HEK293 (cell line): ENCODE measurements at regions not wholly inside any gene's neighbourhood (a gene's known extent, or its start where the extent isn't known, plus 50 kb on each side); places are given as distances from the start of the nearest gene placed in this dataset.

Experiments used
- CTCF ChIA-PET: fragments of 350-600 bp; formaldehyde crosslinking; extraction: SDS; loops from one replicate; lab custom pipeline; 2021; ENCODE audit warnings: antibody characterized with exemption; lab: Yijun Ruan, JAX
- POLR2A ChIA-PET: fragments of 300-600 bp; formaldehyde crosslinking; extraction: SDS; loops from one replicate; lab custom pipeline; 2020; ENCODE audit warnings: antibody characterized with exemption, inconsistent platforms; lab: Yijun Ruan, JAX
- H3K27ac ChIP-seq: fragments of 200-500 bp; sonication (Bioruptor generic); 2 replicates; pipeline ENCODE4 v1.5.1; 2014; ENCODE audit warnings: low read depth, low read length, control low read depth, inconsistent platforms; ENCODE audit errors: extremely low read depth
- H3K36me3 ChIP-seq, 2 experiments: fragments of 200-500 bp in 1 of 2; sonication (Bioruptor generic) in 1 of 2; 1 replicate in 1 of 2; 2 replicates in 1 of 2; pipeline ENCODE4 v1.5.1; 2014 to 2017; ENCODE audit warnings: inconsistent platforms in 2 of 2, low read length in 2 of 2; ENCODE audit not compliant: control insufficient read depth in 2 of 2, insufficient read depth in 1 of 2
- H3K4me1 ChIP-seq: fragments of 200-500 bp; sonication (Bioruptor generic); 2 replicates; pipeline ENCODE4 v1.5.1; 2014; ENCODE audit warnings: mild to moderate bottlenecking, low read length, inconsistent platforms; ENCODE audit not compliant: control insufficient read depth, insufficient read depth
- H3K4me3 ChIP-seq: 2 replicates; pipeline ENCODE4 v1.5.1; 2011; ENCODE audit warnings: low read depth, mild to moderate bottlenecking, control low read depth, low read length, moderate library complexity
- H3K9me3 ChIP-seq: fragments of 200-500 bp; sonication (Bioruptor generic); 2 replicates; pipeline ENCODE4 v1.5.1; 2014; ENCODE audit warnings: low read depth, low read length, inconsistent platforms; ENCODE audit not compliant: control insufficient read depth, insufficient read depth
- EGR2 ChIP-seq: fragments of 450-650 bp; formaldehyde crosslinking; IDR thresholded peaks from 2 replicates; pipeline ENCODE4 v1.5.1; 2016; ENCODE audit warnings: low read depth, missing biosample characterization, missing genetic modification characterization
- FEZF1 ChIP-seq: fragments of 450-650 bp; formaldehyde crosslinking; IDR thresholded peaks from 2 replicates; pipeline ENCODE4 v1.5.1; 2016; ENCODE audit warnings: missing biosample characterization, missing genetic modification characterization
- GLIS2 ChIP-seq: fragments of 450-650 bp; formaldehyde crosslinking; IDR thresholded peaks from 2 replicates; pipeline ENCODE4 v1.5.1; 2016; ENCODE audit warnings: missing biosample characterization, missing genetic modification characterization
- MYNN ChIP-seq: fragments of 450-650 bp; formaldehyde crosslinking; IDR thresholded peaks from 2 replicates; pipeline ENCODE4 v1.5.1; 2016; ENCODE audit warnings: missing biosample characterization, missing genetic modification characterization, borderline replicate concordance
- PRDM1 ChIP-seq: fragments of 450-650 bp; formaldehyde crosslinking; IDR thresholded peaks from 2 replicates; pipeline ENCODE4; 2016; ENCODE audit warnings: missing biosample characterization, missing genetic modification characterization
- SETDB1 ChIP-seq: IDR thresholded peaks from one replicate; pipeline ENCODE4 v1.6.1; 2017; ENCODE audit warnings: mild to moderate bottlenecking, low read length, moderate library complexity, mixed read lengths; ENCODE audit not compliant: insufficient read length
- ZNF174 ChIP-seq: fragments of 450-650 bp; formaldehyde crosslinking; IDR thresholded peaks from 2 replicates; pipeline ENCODE4 v1.5.0; 2017; ENCODE audit warnings: missing biosample characterization, mild to moderate bottlenecking, missing genetic modification characterization
- ZNF19 ChIP-seq: fragments of 450-650 bp; formaldehyde crosslinking; IDR thresholded peaks from 2 replicates; pipeline ENCODE4; 2016; ENCODE audit warnings: missing biosample characterization, missing genetic modification characterization, low read depth
- ZNF324 ChIP-seq: fragments of 450-650 bp; formaldehyde crosslinking; IDR thresholded peaks from 2 replicates; pipeline ENCODE4 v1.5.1; 2016; ENCODE audit warnings: missing biosample characterization, missing genetic modification characterization
- ZNF362 ChIP-seq: fragments of 450-650 bp; formaldehyde crosslinking; IDR thresholded peaks from 2 replicates; pipeline ENCODE4 v1.5.1; 2016; ENCODE audit warnings: missing biosample characterization, missing genetic modification characterization
- ZNF544 ChIP-seq: fragments of 450-650 bp; formaldehyde crosslinking; IDR thresholded peaks from 2 replicates; pipeline ENCODE4 v1.5.0; 2017; ENCODE audit warnings: missing biosample characterization, missing genetic modification characterization
- ZNF561 ChIP-seq: fragments of 450-650 bp; IDR thresholded peaks from 2 replicates; pipeline ENCODE4 v1.5.1; 2018; ENCODE audit warnings: missing biosample characterization, missing genetic modification characterization, borderline replicate concordance
- ZNF571 ChIP-seq: fragments of 450-650 bp; formaldehyde crosslinking; IDR thresholded peaks from 2 replicates; pipeline ENCODE4 v1.5.0; 2017; ENCODE audit warnings: missing biosample characterization, missing genetic modification characterization
- ZNF670 ChIP-seq: fragments of 450-650 bp; formaldehyde crosslinking; IDR thresholded peaks from 2 replicates; pipeline ENCODE4 v1.5.1; 2016; ENCODE audit warnings: missing biosample characterization, missing genetic modification characterization, low read depth
- ZNF704 ChIP-seq: fragments of 450-650 bp; formaldehyde crosslinking; IDR thresholded peaks from 2 replicates; pipeline ENCODE4 v1.5.1; 2016; ENCODE audit warnings: missing biosample characterization, missing genetic modification characterization
- ZNF776 ChIP-seq: fragments of 450-650 bp; formaldehyde crosslinking; IDR thresholded peaks from 2 replicates; pipeline ENCODE4 v1.5.0; 2017; ENCODE audit warnings: missing biosample characterization, missing genetic modification characterization, borderline replicate concordance
- TF ChIP-seq, protein P1 (sequence below): fragments of 450-650 bp; formaldehyde crosslinking; IDR thresholded peaks from 2 replicates; pipeline ENCODE4 v1.5.1; 2016; ENCODE audit warnings: missing biosample characterization, missing genetic modification characterization
- TF ChIP-seq, protein P2 (sequence below): fragments of 450-650 bp; formaldehyde crosslinking; IDR thresholded peaks from 2 replicates; pipeline ENCODE4 v1.5.1; 2016; ENCODE audit warnings: missing biosample characterization, missing genetic modification characterization, low read depth

DNA sequence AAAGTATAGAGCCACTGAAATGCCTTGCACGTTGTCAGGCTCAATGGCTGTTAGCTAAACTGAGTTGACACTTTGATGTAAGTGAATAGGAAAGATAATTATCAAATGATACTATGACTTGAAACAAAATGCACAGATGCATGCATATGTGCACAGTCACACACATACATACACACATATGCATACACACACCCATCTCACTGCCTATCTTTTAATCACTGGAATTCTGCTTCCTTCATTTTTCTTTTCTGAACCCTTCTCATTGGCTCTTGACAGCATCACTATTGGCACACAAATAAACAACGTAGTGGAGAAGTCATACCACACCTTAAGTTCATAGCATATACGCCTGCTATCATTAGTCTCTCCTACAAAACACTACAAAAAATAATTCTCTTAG, 154.9 kb upstream of the NCKAP5 start:
- Histone ChIP-seq H3K4me1 (no peaks in the 10 kb centered on the region), H3K27ac (no peak overlapping the region), H3K36me3 (no peaks in the 10 kb centered on the region), H3K9me3 (no peaks in the 10 kb centered on the region), H3K4me3 (no peak overlapping the region)
- POLR2A ChIA-PET: no interaction called here
- TF ChIP-seq, protein P1, sequence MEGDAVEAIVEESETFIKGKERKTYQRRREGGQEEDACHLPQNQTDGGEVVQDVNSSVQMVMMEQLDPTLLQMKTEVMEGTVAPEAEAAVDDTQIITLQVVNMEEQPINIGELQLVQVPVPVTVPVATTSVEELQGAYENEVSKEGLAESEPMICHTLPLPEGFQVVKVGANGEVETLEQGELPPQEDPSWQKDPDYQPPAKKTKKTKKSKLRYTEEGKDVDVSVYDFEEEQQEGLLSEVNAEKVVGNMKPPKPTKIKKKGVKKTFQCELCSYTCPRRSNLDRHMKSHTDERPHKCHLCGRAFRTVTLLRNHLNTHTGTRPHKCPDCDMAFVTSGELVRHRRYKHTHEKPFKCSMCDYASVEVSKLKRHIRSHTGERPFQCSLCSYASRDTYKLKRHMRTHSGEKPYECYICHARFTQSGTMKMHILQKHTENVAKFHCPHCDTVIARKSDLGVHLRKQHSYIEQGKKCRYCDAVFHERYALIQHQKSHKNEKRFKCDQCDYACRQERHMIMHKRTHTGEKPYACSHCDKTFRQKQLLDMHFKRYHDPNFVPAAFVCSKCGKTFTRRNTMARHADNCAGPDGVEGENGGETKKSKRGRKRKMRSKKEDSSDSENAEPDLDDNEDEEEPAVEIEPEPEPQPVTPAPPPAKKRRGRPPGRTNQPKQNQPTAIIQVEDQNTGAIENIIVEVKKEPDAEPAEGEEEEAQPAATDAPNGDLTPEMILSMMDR (tag by site-specific recombination): no peak
- TF ChIP-seq PRDM1 (no peak), ZNF571 (tag by site-specific recombination) (no peak), FEZF1 (no peak), ZNF324 (tag by site-specific recombination) (no peak), ZNF544 (tag by site-specific recombination) (no peak), ZNF704 (tag by site-specific recombination) (no peak), MYNN (tag by site-specific recombination) (no peak), ZNF776 (no peak), GLIS2 (no peak)
- CTCF ChIA-PET: no interaction called here

DNA sequence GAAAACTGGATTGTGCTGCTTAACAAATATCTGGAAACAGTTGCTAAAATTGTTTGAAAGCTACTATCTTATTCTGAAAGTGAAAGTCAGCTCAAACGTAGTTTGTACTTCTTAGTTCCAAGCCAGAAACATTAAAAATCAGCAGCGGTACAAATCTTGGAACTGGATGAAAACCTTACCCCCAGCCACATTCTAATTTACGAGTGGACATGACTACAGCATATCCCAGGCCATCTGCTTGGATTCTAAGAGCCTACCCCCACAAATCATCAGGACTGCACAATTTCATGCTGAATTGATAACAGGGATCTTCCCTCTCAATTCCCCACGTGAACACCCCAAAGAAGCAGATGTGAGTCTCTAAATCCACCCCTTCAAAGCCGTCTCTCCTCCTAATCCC, 158.7 kb upstream of the NCKAP5 start:
- POLR2A ChIA-PET: no interaction called here
- TF ChIP-seq, protein P2, sequence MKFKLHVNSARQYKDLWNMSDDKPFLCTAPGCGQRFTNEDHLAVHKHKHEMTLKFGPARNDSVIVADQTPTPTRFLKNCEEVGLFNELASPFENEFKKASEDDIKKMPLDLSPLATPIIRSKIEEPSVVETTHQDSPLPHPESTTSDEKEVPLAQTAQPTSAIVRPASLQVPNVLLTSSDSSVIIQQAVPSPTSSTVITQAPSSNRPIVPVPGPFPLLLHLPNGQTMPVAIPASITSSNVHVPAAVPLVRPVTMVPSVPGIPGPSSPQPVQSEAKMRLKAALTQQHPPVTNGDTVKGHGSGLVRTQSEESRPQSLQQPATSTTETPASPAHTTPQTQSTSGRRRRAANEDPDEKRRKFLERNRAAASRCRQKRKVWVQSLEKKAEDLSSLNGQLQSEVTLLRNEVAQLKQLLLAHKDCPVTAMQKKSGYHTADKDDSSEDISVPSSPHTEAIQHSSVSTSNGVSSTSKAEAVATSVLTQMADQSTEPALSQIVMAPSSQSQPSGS (tag by site-specific recombination): no peak
- TF ChIP-seq ZNF174 (tag by site-specific recombination): no peak
- TF ChIP-seq ZNF19 (tag by site-specific recombination): no peak
- TF ChIP-seq, protein P1 (tag by site-specific recombination): no peak
- TF ChIP-seq ZNF362 (tag by site-specific recombination): no peak
- TF ChIP-seq ZNF561 (tag by site-specific recombination): no peak
- TF ChIP-seq ZNF670: no peak
- TF ChIP-seq SETDB1: no peak
- TF ChIP-seq EGR2 (tag by site-specific recombination): no peak
- TF ChIP-seq, all 188 proteins: peak for 0
- Histone ChIP-seq H3K27ac (no peak overlapping the region), H3K4me1 (no peaks in the 10 kb centered on the region), H3K9me3 (no peaks in the 10 kb centered on the region), H3K4me3 (no peak overlapping the region), H3K36me3 (no peaks in the 10 kb centered on the region)
- CTCF ChIA-PET: no interaction called here
